Keratinocyte (primary cell): ENCODE measurements at regions not wholly inside any gene's neighbourhood (a gene's known extent, or its start where the extent isn't known, plus 50 kb on each side); places are given as distances from the start of the nearest gene placed in this dataset.

ENCODE experiments used
- DNase-seq: peaks from one replicate; pipeline ENCODE4 v3.0.0-alpha.2; 2011; ENCODE audit warnings: low read depth, missing footprints, low spot score
- FAIRE-seq: peaks from 2 replicates; lab custom pipeline; 2011; peaks lifted over from hg19 to GRCh38; lab: Jason Lieb, UNC
- H2AFZ ChIP-seq: 2 replicates; pipeline ENCODE4 v1.6.0; 2012; ENCODE audit warnings: low read length, control low read depth, inconsistent platforms; ENCODE audit not compliant: control insufficient read depth
- H3K27ac ChIP-seq: 2 replicates; pipeline ENCODE4 v1.5.1; 2011; ENCODE audit warnings: low read length; ENCODE audit not compliant: control insufficient read depth, insufficient read depth
- H3K27me3 ChIP-seq: 3 replicates; pipeline ENCODE4 v1.6.0; 2011; ENCODE audit warnings: low read length; ENCODE audit not compliant: control insufficient read depth, insufficient read depth; ENCODE audit errors: extremely low read depth
- H3K36me3 ChIP-seq, 2 experiments: 2 replicates in 1 of 2; 3 replicates in 1 of 2; pipeline ENCODE4 v1.5.1; 2011; ENCODE audit warnings: low read length in 2 of 2, mild to moderate bottlenecking in 1 of 2; ENCODE audit not compliant: control insufficient read depth in 2 of 2, insufficient read depth in 2 of 2; ENCODE audit errors: extremely low read depth in 1 of 2
- H3K4me1 ChIP-seq: 3 replicates; pipeline ENCODE4 v1.5.1; 2011; ENCODE audit warnings: low read length; ENCODE audit not compliant: control insufficient read depth, insufficient read depth; ENCODE audit errors: extremely low read depth
- H3K4me2 ChIP-seq: 3 replicates; pipeline ENCODE4 v1.6.0; 2011; ENCODE audit warnings: low read depth, low read length; ENCODE audit not compliant: control insufficient read depth, insufficient read depth; ENCODE audit errors: extremely low read depth
- H3K4me3 ChIP-seq, 3 experiments: fragments of 200-600 bp in 1 of 3; sonication (generic) in 1 of 3; 2 replicates in 2 of 3; 3 replicates in 1 of 3; pipeline ENCODE4 v1.5.1; 2011 to 2016; ENCODE audit warnings: low read length in 3 of 3, mild to moderate bottlenecking in 3 of 3, control low read depth in 2 of 3, inconsistent platforms in 1 of 3, low read depth in 1 of 3, mixed read lengths in 1 of 3, mixed run types in 1 of 3, moderate library complexity in 1 of 3; ENCODE audit not compliant: control insufficient read depth in 2 of 3, insufficient read depth in 2 of 3; ENCODE audit errors: extremely low read depth in 1 of 3
- H3K79me2 ChIP-seq: 2 replicates; pipeline ENCODE4 v1.6.0; 2012; ENCODE audit warnings: low read length; ENCODE audit not compliant: control insufficient read depth, insufficient read depth
- H3K9ac ChIP-seq: 3 replicates; pipeline ENCODE4 v1.6.0; 2011; ENCODE audit warnings: low read length; ENCODE audit not compliant: control insufficient read depth, insufficient read depth; ENCODE audit errors: extremely low read depth
- H3K9me1 ChIP-seq: 3 replicates; pipeline ENCODE4 v1.6.0; 2011; ENCODE audit warnings: low read length; ENCODE audit not compliant: control insufficient read depth, insufficient read depth; ENCODE audit errors: extremely low read depth
- H3K9me3 ChIP-seq: 2 replicates; pipeline ENCODE4 v1.5.1; 2012; ENCODE audit warnings: low read depth, low read length; ENCODE audit not compliant: control insufficient read depth
- H4K20me1 ChIP-seq: 3 replicates; pipeline ENCODE4 v1.6.0; 2011; ENCODE audit warnings: low read length; ENCODE audit not compliant: control insufficient read depth, insufficient read depth; ENCODE audit errors: extremely low read depth
- EZH2 ChIP-seq: IDR thresholded peaks from one replicate; pipeline ENCODE4 v1.6.1; 2012; ENCODE audit warnings: inconsistent platforms, mild to moderate bottlenecking, low read length, moderate library complexity
- dilution Hi-C: fragments of 300-500 bp; cut with MboI; formaldehyde crosslinking; loops from one replicate; pipeline ENCODE4 v1.7.0; 2020; ENCODE audit warnings: low sequenced_read_pairs; ENCODE audit not compliant: extremely low pct_ligation_motif_present
- TF ChIP-seq, protein P1 (sequence below), 3 experiments: IDR thresholded peaks in 1 of 3; conservative IDR thresholded peaks in 1 of 3; optimal IDR thresholded peaks in 1 of 3; 2 replicates in 2 of 3; 3 replicates in 1 of 3; pipeline versions ENCODE3 to v1.5.1; 2011; ENCODE audit warnings: low read length in 3 of 3, mild to moderate bottlenecking in 3 of 3, moderate library complexity in 2 of 3, control low read depth in 1 of 3, inconsistent platforms in 1 of 3; ENCODE audit not compliant: insufficient read depth in 2 of 3; ENCODE audit errors: extremely low read depth in 1 of 3

GRCh38 chr9:93390953-93391515, 60.5 kb upstream of the FAM120A start:
- dilution Hi-C loops: no loop called here
- no peak for DNase-seq

DNA sequence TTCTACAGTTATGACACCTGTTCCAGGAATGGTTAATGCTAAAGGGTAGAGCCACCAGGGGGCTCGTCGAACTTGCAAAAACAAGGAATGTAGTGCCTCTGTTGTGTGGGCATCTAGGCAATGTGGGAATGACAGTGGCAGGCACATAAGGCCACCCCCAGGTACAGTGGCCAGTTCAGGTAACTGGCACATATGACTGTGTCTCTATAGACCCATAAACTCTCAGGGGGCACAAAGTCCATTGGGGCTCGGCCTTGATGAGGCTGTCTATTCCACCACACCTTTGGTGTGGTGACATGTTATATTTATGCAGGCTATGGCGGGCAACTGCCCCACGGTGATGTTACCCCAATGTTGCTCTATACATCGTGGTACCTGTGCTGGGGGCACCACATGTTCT, 59.6 kb upstream of the FAM120A start:
- H3K9me1 ChIP-seq: no peaks in the 10 kb centered on the region
- no peaks in the 10 kb centered on the region for H3K36me3 ChIP-seq
- H3K4me2 ChIP-seq: no peak overlapping the region
- dilution Hi-C loops: no loop called here
- TF ChIP-seq EZH2: no peak
- TF ChIP-seq, protein P1, sequence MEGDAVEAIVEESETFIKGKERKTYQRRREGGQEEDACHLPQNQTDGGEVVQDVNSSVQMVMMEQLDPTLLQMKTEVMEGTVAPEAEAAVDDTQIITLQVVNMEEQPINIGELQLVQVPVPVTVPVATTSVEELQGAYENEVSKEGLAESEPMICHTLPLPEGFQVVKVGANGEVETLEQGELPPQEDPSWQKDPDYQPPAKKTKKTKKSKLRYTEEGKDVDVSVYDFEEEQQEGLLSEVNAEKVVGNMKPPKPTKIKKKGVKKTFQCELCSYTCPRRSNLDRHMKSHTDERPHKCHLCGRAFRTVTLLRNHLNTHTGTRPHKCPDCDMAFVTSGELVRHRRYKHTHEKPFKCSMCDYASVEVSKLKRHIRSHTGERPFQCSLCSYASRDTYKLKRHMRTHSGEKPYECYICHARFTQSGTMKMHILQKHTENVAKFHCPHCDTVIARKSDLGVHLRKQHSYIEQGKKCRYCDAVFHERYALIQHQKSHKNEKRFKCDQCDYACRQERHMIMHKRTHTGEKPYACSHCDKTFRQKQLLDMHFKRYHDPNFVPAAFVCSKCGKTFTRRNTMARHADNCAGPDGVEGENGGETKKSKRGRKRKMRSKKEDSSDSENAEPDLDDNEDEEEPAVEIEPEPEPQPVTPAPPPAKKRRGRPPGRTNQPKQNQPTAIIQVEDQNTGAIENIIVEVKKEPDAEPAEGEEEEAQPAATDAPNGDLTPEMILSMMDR (optimal IDR thresholded peaks at IDR 0.05 in 1 of 3, IDR thresholded peaks at IDR 0.05 in 1 of 3, conservative IDR thresholded peaks at IDR 0.05 in 1 of 3; ENCODE audit: extremely low read depth in 1 of 3, insufficient read depth in 2 of 3, low read length in 3 of 3): no peak
- no peak for FAIRE-seq
- H3K27me3 ChIP-seq: peaks cover 3% of the 10 kb centered on the region
- H3K4me1 ChIP-seq: no peaks in the 10 kb centered on the region
- H3K27ac ChIP-seq: no peak overlapping the region
- H2AFZ ChIP-seq: no peak overlapping the region
- H3K4me3 ChIP-seq: no peak overlapping the region
- no peaks in the 10 kb centered on the region for H4K20me1 ChIP-seq
- no peaks in the 10 kb centered on the region for H3K79me2 ChIP-seq
- no peak overlapping the region for H3K9ac ChIP-seq
- DNase-seq: no peak
- H3K9me3 ChIP-seq: no peaks in the 10 kb centered on the region

More at GRCh38 chr9:93390953-93391515, 60.5 kb upstream of the FAM120A start:
- Histone ChIP-seq H3K9ac (no peak overlapping the region), H3K36me3 (no peaks in the 10 kb centered on the region), H3K9me3 (no peaks in the 10 kb centered on the region), H3K4me1 (no peaks in the 10 kb centered on the region), H3K79me2 (no peaks in the 10 kb centered on the region), H3K27ac (no peak overlapping the region), H4K20me1 (no peaks in the 10 kb centered on the region), H3K9me1 (no peaks in the 10 kb centered on the region), H2AFZ (no peak overlapping the region), H3K4me3 (no peak overlapping the region), H3K27me3 (peaks cover 3% of the 10 kb centered on the region), H3K4me2 (no peak overlapping the region)
- no peak for FAIRE-seq
- TF ChIP-seq EZH2: no peak
- TF ChIP-seq, protein P1 (optimal IDR thresholded peaks at IDR 0.05 in 1 of 3, IDR thresholded peaks at IDR 0.05 in 1 of 3, conservative IDR thresholded peaks at IDR 0.05 in 1 of 3; ENCODE audit: extremely low read depth in 1 of 3, insufficient read depth in 2 of 3, low read length in 3 of 3): no peak
